DND-41 (cell line): ENCODE measurements at regions not wholly inside any gene's neighbourhood (a gene's known extent, or its start where the extent isn't known, plus 50 kb on each side); places are given as distances from the start of the nearest gene placed in this dataset.

Source experiments
- ATAC-seq: fragments of 200-7000 bp; cut with Tn5 transposase; 3 replicates; pipeline ENCODE4 v1.9.1; 2021; ENCODE audit warnings: low read depth; ENCODE audit not compliant: insufficient read depth
- DNase-seq: peaks from one replicate; pipeline ENCODE4 v3.0.0-alpha.2; 2020
- H2AFZ ChIP-seq: 2 replicates; pipeline ENCODE4 v1.6.0; 2012; ENCODE audit warnings: low read depth, low read length
- H3K27ac ChIP-seq: 2 replicates; pipeline ENCODE4 v1.5.1; 2012; ENCODE audit warnings: low read length, inconsistent platforms
- H3K27me3 ChIP-seq: fragments of 200-600 bp; sonication (generic); 2 replicates; pipeline ENCODE4 v1.6.0; 2012; ENCODE audit warnings: low read length, mild to moderate bottlenecking, inconsistent platforms; ENCODE audit not compliant: insufficient read depth, poor library complexity
- H3K36me3 ChIP-seq: 2 replicates; pipeline ENCODE4 v1.5.1; 2012; ENCODE audit warnings: low read length, inconsistent platforms; ENCODE audit not compliant: insufficient read depth
- H3K4me1 ChIP-seq: 2 replicates; pipeline ENCODE4 v1.5.1; 2012; ENCODE audit warnings: mild to moderate bottlenecking, low read length; ENCODE audit not compliant: insufficient read depth
- H3K4me2 ChIP-seq: 2 replicates; pipeline ENCODE4 v1.6.0; 2012; ENCODE audit warnings: mild to moderate bottlenecking, moderate library complexity, low read length, inconsistent platforms; ENCODE audit not compliant: insufficient read depth
- H3K4me3 ChIP-seq, 2 experiments: fragments of 200-600 bp in 1 of 2; shearing (Covaris generic) in 1 of 2; 2 replicates each; pipeline ENCODE4 v1.5.1; 2012 to 2016; ENCODE audit warnings: inconsistent platforms in 2 of 2, low read length in 2 of 2, mild to moderate bottlenecking in 2 of 2, low read depth in 1 of 2, moderate library complexity in 1 of 2
- H3K79me2 ChIP-seq: 2 replicates; pipeline ENCODE4 v1.6.0; 2012; ENCODE audit warnings: low read length, inconsistent platforms; ENCODE audit not compliant: insufficient read depth
- H3K9ac ChIP-seq: 2 replicates; pipeline ENCODE4 v1.6.0; 2012; ENCODE audit warnings: low read depth, mild to moderate bottlenecking, inconsistent platforms, low read length, moderate library complexity
- H3K9me3 ChIP-seq: 2 replicates; pipeline ENCODE4 v1.5.1; 2012; ENCODE audit warnings: low read length, moderate library complexity, mild to moderate bottlenecking, inconsistent platforms; ENCODE audit not compliant: insufficient read depth, severe bottlenecking
- H4K20me1 ChIP-seq: 2 replicates; pipeline ENCODE4 v1.6.0; 2012; ENCODE audit warnings: low read length; ENCODE audit not compliant: insufficient read depth
- CTCF ChIP-seq: IDR thresholded peaks from 2 replicates; pipeline ENCODE4 v1.5.1; 2012; ENCODE audit warnings: borderline replicate concordance, low read length, moderate library complexity, mild to moderate bottlenecking; ENCODE audit not compliant: poor library complexity, severe bottlenecking; ENCODE audit errors: extremely low read depth
- EZH2 ChIP-seq: IDR thresholded peaks from 3 replicates; pipeline ENCODE4 v1.6.1; 2012; ENCODE audit warnings: borderline replicate concordance, low read depth, mild to moderate bottlenecking, moderate library complexity, low read length, inconsistent platforms; ENCODE audit not compliant: severe bottlenecking

GRCh38 chrX:13418126-13419097 lies 98.6 kb upstream of the ATXN3L start:
- Histone ChIP-seq H3K4me2 (no peak overlapping the region), H3K27ac (no peak overlapping the region), H3K4me3 (no peak overlapping the region), H3K9me3 (no peaks in the 10 kb centered on the region), H2AFZ (no peak overlapping the region), H3K27me3 (no peaks in the 10 kb centered on the region), H3K79me2 (no peaks in the 10 kb centered on the region), H3K9ac (no peak overlapping the region), H4K20me1 (no peaks in the 10 kb centered on the region), H3K4me1 (no peaks in the 10 kb centered on the region), H3K36me3 (no peaks in the 10 kb centered on the region)
- DNase-seq (no peak), ATAC-seq (no peak)
- TF ChIP-seq EZH2 (no peak), CTCF (no peak)

GRCh38 chrX:13415509-13415908 lies 95.7 kb upstream of the ATXN3L start:
- Histone ChIP-seq H3K27ac (no peak overlapping the region), H3K27me3 (no peaks in the 10 kb centered on the region)

GRCh38 chrX:13414006-13414647 lies 94.3 kb upstream of the ATXN3L start:
- Histone ChIP-seq H3K4me1 (no peaks in the 10 kb centered on the region), H3K27ac (no peak overlapping the region), H2AFZ (no peak overlapping the region)

More at GRCh38 chrX:13415509-13415908, 95.7 kb upstream of the ATXN3L start:
- H3K36me3 ChIP-seq, result no peaks in the 10 kb centered on the region
- ATAC-seq, result no peak
- H3K79me2 ChIP-seq, result no peaks in the 10 kb centered on the region
- no peak overlapping the region for H3K4me3 ChIP-seq
- H3K9me3 ChIP-seq, result no peaks in the 10 kb centered on the region
- no peak overlapping the region for H2AFZ ChIP-seq
- no peak overlapping the region for H3K4me2 ChIP-seq
- H4K20me1 ChIP-seq, result no peaks in the 10 kb centered on the region
- no peak for DNase-seq
- TF ChIP-seq CTCF, result no peak
- no peak for TF ChIP-seq EZH2
- no peaks in the 10 kb centered on the region for H3K4me1 ChIP-seq
- H3K9ac ChIP-seq, result no peak overlapping the region

More at GRCh38 chrX:13414006-13414647, 94.3 kb upstream of the ATXN3L start:
- no peaks in the 10 kb centered on the region for H3K36me3 ChIP-seq
- H3K79me2 ChIP-seq, result no peaks in the 10 kb centered on the region
- H3K9me3 ChIP-seq, result no peaks in the 10 kb centered on the region
- DNase-seq, result no peak
- H3K27me3 ChIP-seq, result no peaks in the 10 kb centered on the region
- TF ChIP-seq EZH2, result no peak
- no peak for TF ChIP-seq CTCF
- H3K9ac ChIP-seq, result no peak overlapping the region
- no peak overlapping the region for H3K4me3 ChIP-seq
- no peak for ATAC-seq
- H3K4me2 ChIP-seq, result no peak overlapping the region
- H4K20me1 ChIP-seq, result no peaks in the 10 kb centered on the region
